GM19328 (cell line): ENCODE measurements at regions not wholly inside any gene's neighbourhood (a gene's known extent, or its start where the extent isn't known, plus 50 kb on each side); places are given as distances from the start of the nearest gene placed in this dataset.
"Not testable (repeated sequence)": the region's sequence is repeated elsewhere in the genome, so short reads cannot be mapped to it uniquely, and the experiment has no call there.

Source experiments
- ATAC-seq: cut with Tn5 transposase; IDR thresholded peaks from one replicate; pipeline ENCODE4 v1.9.1; 2021; ENCODE audit warnings: mild to moderate bottlenecking, moderate library complexity; ENCODE audit not compliant: unreplicated experiment

- not testable (repeated sequence) for ATAC-seq
Observed at GRCh38 chr7:76852362-76852761, 179.8 kb downstream of the SPDYE17 start.

- ATAC-seq = not testable (repeated sequence)
Observed at GRCh38 chr7:76851617-76852016, 180.5 kb downstream of the SPDYE17 start.

GRCh38 chr7:76849887-76850563, 182.1 kb downstream of the SPDYE17 start:
- not testable (repeated sequence) for ATAC-seq

- not testable (repeated sequence) for ATAC-seq
Observed at GRCh38 chr7:76839879-76840278, 192.3 kb downstream of the SPDYE17 start.

GRCh38 chr7:76839214-76839613, 192.9 kb downstream of the SPDYE17 start:
- ATAC-seq = not testable (repeated sequence)

- ATAC-seq = not testable (repeated sequence)
Observed at GRCh38 chr7:76838357-76838756, 193.8 kb downstream of the SPDYE17 start.

- not testable (repeated sequence) for ATAC-seq
Observed at GRCh38 chr7:76829233-76829632, 202.2 kb upstream of the POMZP3 start.

GRCh38 chr7:76826181-76826580, 199.1 kb upstream of the POMZP3 start:
- ATAC-seq = not testable (repeated sequence)

- not testable (repeated sequence) for ATAC-seq
Observed at GRCh38 chr7:76809856-76810255, 182.8 kb upstream of the POMZP3 start.

- ATAC-seq = not testable (repeated sequence)
Observed at GRCh38 chr7:76807588-76808100, 180.6 kb upstream of the POMZP3 start.

GRCh38 chr7:76806460-76806859, 179.4 kb upstream of the POMZP3 start:
- not testable (repeated sequence) for ATAC-seq

- ATAC-seq = not testable (repeated sequence)
Observed at GRCh38 chr7:76806010-76806409, 178.9 kb upstream of the POMZP3 start.

GRCh38 chr7:76805262-76805661, 178.2 kb upstream of the POMZP3 start:
- ATAC-seq = not testable (repeated sequence)

- ATAC-seq = not testable (repeated sequence)
Observed at GRCh38 chr7:76797639-76798038, 170.6 kb upstream of the POMZP3 start.

- not testable (repeated sequence) for ATAC-seq
Observed at GRCh38 chr7:76780693-76781092, 153.6 kb upstream of the POMZP3 start.

- not testable (repeated sequence) for ATAC-seq
Observed at GRCh38 chr7:76774279-76774678, 147.2 kb upstream of the POMZP3 start.

GRCh38 chr7:76771980-76772379, 144.9 kb upstream of the POMZP3 start:
- not testable (repeated sequence) for ATAC-seq

GRCh38 chr7:76763977-76764376, 136.9 kb upstream of the POMZP3 start:
- not testable (repeated sequence) for ATAC-seq

GRCh38 chr7:76760546-76761220, 133.6 kb upstream of the POMZP3 start:
- ATAC-seq = not testable (repeated sequence)

GRCh38 chr7:76739538-76739937, 112.5 kb upstream of the POMZP3 start:
- ATAC-seq = not testable (repeated sequence)

- not testable (repeated sequence) for ATAC-seq
Observed at GRCh38 chr7:76736724-76737123, 109.6 kb upstream of the POMZP3 start.

GRCh38 chr7:76736091-76736490, 109.0 kb upstream of the POMZP3 start:
- not testable (repeated sequence) for ATAC-seq
